ENCODE measurements at regions not wholly inside any gene's neighbourhood (a gene's known extent, or its start where the extent isn't known, plus 50 kb on each side); places are given as distances from the start of the nearest gene placed in this dataset.
A peak's percentile ranks its signal among the peaks of the same experiment; 100 is the strongest.

DNA sequence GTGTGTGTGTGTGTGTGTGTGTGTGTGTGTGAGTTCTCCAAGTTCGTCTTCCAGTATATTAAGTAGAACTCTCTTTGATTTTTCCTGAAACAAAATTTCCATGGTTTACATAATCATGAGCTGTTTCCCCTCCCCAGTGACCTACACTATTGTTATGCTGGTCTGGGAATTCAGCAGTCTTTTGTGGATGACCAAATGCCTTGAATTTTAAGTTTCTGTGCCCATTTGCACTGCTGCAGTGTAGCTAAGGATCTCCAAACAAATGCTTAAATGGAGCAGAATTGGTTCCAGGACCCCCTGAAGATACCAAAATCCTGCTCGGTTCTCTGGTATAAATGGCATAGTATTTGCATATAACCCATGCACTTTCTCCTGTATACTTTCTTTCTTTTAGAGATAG is 77.2 kb upstream of the SLC34A2 start:
- peak; percentile 2 to 18 for DNase-seq (ENCODE audit: low read depth in 2 of 2)

DNA sequence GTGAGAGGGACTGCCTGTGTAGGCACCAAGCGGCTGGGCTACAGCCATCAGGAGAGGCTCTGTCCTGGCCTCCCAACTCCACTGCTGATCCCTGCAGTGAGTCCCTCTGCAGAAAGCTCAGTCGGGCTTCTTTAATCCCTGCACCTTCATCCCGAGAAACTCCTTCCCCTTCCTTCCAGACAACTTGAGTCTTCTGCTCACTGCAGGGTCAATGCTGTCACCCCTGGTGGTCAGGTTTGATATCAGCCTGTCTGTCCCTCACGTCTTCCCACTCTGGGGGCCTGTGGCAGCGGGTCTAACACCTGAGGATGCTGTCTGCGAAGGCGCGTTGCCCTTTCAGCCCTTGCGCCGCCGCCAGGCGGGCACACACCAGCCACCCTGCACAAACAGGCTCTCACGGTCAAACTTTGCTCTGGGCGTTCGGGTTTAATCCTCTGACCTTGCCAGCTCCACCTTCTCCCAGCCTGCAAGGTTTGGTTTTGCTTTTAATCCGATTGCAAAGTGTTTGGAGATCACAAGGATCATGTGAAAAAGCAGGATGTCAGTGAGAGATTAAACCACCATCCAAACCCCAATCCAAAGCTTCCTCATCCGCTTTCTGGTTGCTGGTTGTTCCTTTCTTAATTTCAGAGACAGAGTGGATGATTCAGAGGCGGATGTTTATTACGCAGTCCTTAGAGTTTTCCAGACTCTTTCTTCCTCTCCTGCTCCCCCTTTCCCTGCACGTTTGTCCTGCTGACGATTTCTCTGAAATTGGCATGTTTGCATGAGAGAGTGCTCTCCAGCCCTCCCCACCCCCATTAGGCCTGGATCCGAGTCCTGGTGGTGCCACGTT is 74.8 kb upstream of the SLC34A2 start:
- DNase-seq (ENCODE audit: low read depth in 2 of 2) = peak in 1 of 2 donors; percentile 25

DNA sequence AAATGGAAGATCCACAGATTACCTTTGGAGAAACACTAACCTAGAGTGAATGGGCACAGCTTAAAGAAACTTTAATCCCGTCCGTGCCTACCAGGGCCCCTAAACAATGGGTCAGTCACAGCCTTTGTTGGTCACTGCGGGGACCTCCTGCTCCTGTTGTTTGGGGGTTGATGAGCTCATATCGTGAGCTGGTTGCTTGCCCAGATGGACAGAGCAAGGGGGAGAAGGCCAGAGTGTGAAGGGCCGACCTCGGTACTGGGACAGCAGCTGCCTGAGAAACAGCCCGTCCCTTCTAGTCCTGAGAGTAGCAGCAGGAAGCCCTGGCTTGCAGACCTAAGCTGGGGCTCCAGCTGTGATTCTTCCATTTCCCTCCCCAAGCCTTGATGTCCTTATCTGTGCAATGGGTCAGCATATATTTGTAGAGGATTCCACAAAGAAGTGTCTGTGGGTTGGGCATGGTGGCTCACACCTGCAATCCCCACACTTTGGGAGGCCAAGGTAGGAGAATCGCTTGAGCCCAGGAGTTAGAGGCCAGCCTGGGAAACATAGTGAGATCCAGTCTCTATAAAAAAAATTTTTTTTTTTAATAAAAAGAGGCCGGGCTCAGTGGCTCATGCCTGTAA is 69.6 kb upstream of the SLC34A2 start:
- no peak for DNase-seq (ENCODE audit: low read depth in 2 of 2)

DNA sequence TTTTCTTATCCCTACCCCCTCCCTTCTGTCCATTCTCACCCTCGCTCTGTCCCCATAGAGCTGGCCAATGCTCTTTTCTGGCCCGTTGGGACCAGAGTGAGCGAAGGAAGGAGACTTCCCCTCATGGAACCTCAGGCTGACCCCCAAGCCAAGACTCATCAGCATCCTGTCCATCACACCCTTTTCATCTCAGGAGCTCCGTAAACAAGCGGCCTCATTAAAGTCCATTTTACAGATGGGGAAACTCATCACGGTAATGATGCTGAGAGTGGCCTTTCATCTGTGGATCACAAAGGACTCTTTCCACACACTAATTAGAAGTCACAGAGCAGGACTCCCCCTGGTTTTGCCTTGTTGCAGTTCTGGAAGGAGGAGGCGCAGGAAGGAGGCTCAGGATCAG is 67.4 kb upstream of the SLC34A2 start:
- DNase-seq (ENCODE audit: low read depth in 2 of 2) = no peak

DNA sequence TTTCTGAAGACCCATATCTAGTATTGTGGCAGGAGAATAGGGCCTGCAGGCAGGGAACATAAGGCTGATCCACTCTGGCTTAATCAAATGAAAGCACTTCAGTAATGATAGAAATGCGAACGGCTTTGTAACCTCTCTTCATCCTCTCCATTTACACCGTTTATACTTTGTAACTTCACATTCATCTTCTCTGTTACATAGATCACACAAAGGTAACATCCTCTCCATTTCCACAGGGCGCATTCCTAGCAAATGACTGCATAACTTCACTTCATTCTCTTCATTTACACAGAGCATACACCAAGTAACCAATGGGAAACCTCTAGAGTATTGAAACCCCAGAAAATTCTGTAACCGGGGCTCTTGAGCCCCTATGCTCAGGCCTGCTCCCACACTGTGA is 65.5 kb upstream of the SLC34A2 start:
- no peak for DNase-seq (ENCODE audit: low read depth in 2 of 2)

DNA sequence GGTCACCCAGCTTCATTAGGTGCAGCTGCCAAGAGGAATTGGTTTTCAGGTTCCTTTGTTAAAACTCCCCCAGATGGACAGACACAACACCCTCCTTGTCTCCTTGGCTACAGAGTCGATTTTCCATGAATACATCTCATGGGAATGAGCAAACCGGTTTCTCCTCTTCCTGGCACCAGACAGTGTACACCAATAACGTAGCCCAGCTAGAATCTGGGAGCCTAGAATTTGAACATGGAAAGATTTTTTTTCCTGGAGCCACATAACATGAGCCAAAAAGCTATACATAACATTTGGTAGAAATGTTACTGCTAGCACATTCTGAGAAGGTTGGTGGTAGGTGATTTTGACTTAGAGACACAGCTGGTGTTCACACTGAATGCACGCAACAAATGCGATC is 62.9 kb upstream of the SLC34A2 start:
- DNase-seq (ENCODE audit: low read depth in 2 of 2) = peak in 1 of 2 donors; percentile 43
